Astrocyte (in vitro differentiated cells and primary cell): ENCODE measurements at regions not wholly inside any gene's neighbourhood (a gene's known extent, or its start where the extent isn't known, plus 50 kb on each side); places are given as distances from the start of the nearest gene placed in this dataset.

Experiments used
- DNase-seq: peaks from one replicate; pipeline ENCODE4 v3.0.0-alpha.2; 2010; ENCODE audit warnings: low read depth
- FAIRE-seq: peaks from 2 replicates; lab custom pipeline; 2011; peaks lifted over from hg19 to GRCh38; lab: Jason Lieb, UNC
- H2AFZ ChIP-seq: 2 replicates; pipeline ENCODE4 v1.6.0; 2012; ENCODE audit warnings: low read depth, low read length, inconsistent platforms
- H3K27ac ChIP-seq: 2 replicates; pipeline ENCODE4 v1.5.1; 2011; ENCODE audit warnings: low read depth, low read length, inconsistent platforms
- H3K27me3 ChIP-seq: 2 replicates; pipeline ENCODE4 v1.6.0; 2011; ENCODE audit warnings: low read length, inconsistent platforms; ENCODE audit not compliant: insufficient read depth
- H3K36me3 ChIP-seq: 2 replicates; pipeline ENCODE4 v1.5.1; 2011; ENCODE audit warnings: low read length, inconsistent platforms; ENCODE audit not compliant: insufficient read depth
- H3K4me1 ChIP-seq: 2 replicates; pipeline ENCODE4 v1.5.1; 2011; ENCODE audit warnings: low read length, inconsistent platforms; ENCODE audit not compliant: insufficient read depth
- H3K4me2 ChIP-seq: 2 replicates; pipeline ENCODE4 v1.6.0; 2012; ENCODE audit warnings: low read length, inconsistent platforms
- H3K4me3 ChIP-seq: 2 replicates; pipeline ENCODE4 v1.5.1; 2011; ENCODE audit warnings: low read depth, mild to moderate bottlenecking, low read length, inconsistent platforms; ENCODE audit not compliant: insufficient read depth
- H3K79me2 ChIP-seq: 2 replicates; pipeline ENCODE4 v1.6.0; 2012; ENCODE audit warnings: mild to moderate bottlenecking, low read length, inconsistent platforms; ENCODE audit not compliant: insufficient read depth
- H3K9ac ChIP-seq: 2 replicates; pipeline ENCODE4 v1.6.0; 2012; ENCODE audit warnings: mild to moderate bottlenecking, low read length, inconsistent platforms
- H3K9me3 ChIP-seq: 2 replicates; pipeline ENCODE4 v1.5.1; 2012; ENCODE audit warnings: low read depth, mild to moderate bottlenecking, low read length, inconsistent platforms; ENCODE audit not compliant: insufficient read depth
- H4K20me1 ChIP-seq: 2 replicates; pipeline ENCODE4 v1.6.0; 2012; ENCODE audit warnings: low read length, inconsistent platforms; ENCODE audit not compliant: insufficient read depth
- H3K27ac Mint-ChIP-seq: one replicate; pipeline ENCODE4 v1.8.0; 2021; ENCODE audit warnings: mild to moderate bottlenecking, mixed read lengths; ENCODE audit not compliant: unreplicated experiment
- H3K27me3 Mint-ChIP-seq: one replicate; pipeline ENCODE4 v1.8.0; 2021; ENCODE audit warnings: low read depth, mixed read lengths; ENCODE audit not compliant: unreplicated experiment
- H3K36me3 Mint-ChIP-seq: one replicate; pipeline ENCODE4 v1.8.0; 2021; ENCODE audit warnings: low read depth, mixed read lengths; ENCODE audit not compliant: unreplicated experiment
- H3K4me1 Mint-ChIP-seq: one replicate; pipeline ENCODE4 v1.8.0; 2021; ENCODE audit warnings: low read depth, mixed read lengths; ENCODE audit not compliant: unreplicated experiment
- H3K4me3 Mint-ChIP-seq: one replicate; pipeline ENCODE4 v1.8.0; 2021; ENCODE audit warnings: mild to moderate bottlenecking, moderate library complexity, mixed read lengths; ENCODE audit not compliant: unreplicated experiment
- H3K9me3 Mint-ChIP-seq: one replicate; pipeline ENCODE4 v1.8.0; 2021; ENCODE audit warnings: mild to moderate bottlenecking, mixed read lengths; ENCODE audit not compliant: unreplicated experiment
- CTCF ChIP-seq: IDR thresholded peaks from 2 replicates; pipeline ENCODE4 v1.5.1; 2011; ENCODE audit warnings: low read depth, mild to moderate bottlenecking, inconsistent platforms, low read length, moderate library complexity; ENCODE audit not compliant: insufficient read depth
- EZH2 ChIP-seq: IDR thresholded peaks from 2 replicates; pipeline ENCODE4 v1.6.1; 2012; ENCODE audit warnings: mild to moderate bottlenecking, low read length, inconsistent platforms; ENCODE audit not compliant: insufficient read depth

DNA sequence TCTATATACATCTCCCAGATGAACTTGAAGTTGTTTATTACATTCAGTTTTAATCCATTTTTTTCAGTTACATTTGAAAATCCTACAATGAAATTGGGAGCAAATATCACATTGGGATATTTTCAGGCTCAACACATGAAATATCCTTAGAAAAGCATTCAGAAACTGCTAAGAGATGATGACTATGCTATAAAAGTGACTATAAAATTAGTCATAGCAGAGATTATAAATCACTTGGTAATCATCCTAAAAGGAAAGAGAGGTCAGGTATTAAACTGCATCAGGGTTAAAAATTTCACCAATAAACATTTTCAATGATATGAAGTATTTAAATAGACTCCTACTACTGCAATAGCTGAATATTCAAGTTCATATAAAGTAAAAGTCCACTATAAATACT, 987.7 kb downstream of the GRIK2 start:
- Mint-ChIP-seq H3K27me3 (no peaks in the 10 kb centered on the region), H3K4me1 (peaks cover 4% of the 10 kb centered on the region)

DNA sequence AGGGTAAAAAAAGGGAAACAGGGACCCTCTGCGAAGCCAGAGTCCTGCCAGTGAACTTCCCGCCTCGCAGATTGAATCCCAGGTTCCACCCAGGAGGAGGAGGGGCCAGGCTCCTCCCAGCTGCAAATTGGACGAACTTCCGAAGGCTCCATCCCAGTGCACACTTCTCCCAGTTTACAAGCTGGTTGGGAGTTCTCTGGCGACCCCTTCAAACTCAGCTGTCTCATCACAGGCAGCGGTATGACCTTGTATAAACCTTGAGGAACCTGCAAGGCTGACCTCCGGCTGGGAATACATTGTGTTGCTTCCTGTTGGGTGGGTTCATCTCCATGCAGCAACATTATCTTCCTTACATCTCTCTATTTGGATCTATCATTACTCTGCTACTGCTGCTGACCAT, 962.7 kb downstream of the GRIK2 start:
- H3K9ac ChIP-seq: no peak overlapping the region
- no peaks in the 10 kb centered on the region for H3K36me3 Mint-ChIP-seq
- FAIRE-seq (no peak), DNase-seq (no peak)
- no peak overlapping the region for H3K27ac ChIP-seq
- no peaks in the 10 kb centered on the region for H3K27me3 ChIP-seq
- H3K9me3 Mint-ChIP-seq: no peaks in the 10 kb centered on the region
- TF ChIP-seq EZH2 (no peak), CTCF (no peak)
- no peak overlapping the region for H3K4me2 ChIP-seq
- no peaks in the 10 kb centered on the region for H3K36me3 ChIP-seq
- H3K4me3 Mint-ChIP-seq: no peak overlapping the region
- H3K4me1 Mint-ChIP-seq: no peaks in the 10 kb centered on the region
- H3K4me1 ChIP-seq: no peaks in the 10 kb centered on the region
- no peaks in the 10 kb centered on the region for H4K20me1 ChIP-seq
- no peaks in the 10 kb centered on the region for H3K9me3 ChIP-seq
- H3K27ac Mint-ChIP-seq: no peak overlapping the region
- H3K27me3 Mint-ChIP-seq: no peaks in the 10 kb centered on the region
- no peak overlapping the region for H3K4me3 ChIP-seq
- H3K79me2 ChIP-seq: no peaks in the 10 kb centered on the region
- H2AFZ ChIP-seq: no peak overlapping the region

More for the DNA sequence above, 987.7 kb downstream of the GRIK2 start:
- no peak for TF ChIP-seq CTCF
- no peak for TF ChIP-seq EZH2
- no peaks in the 10 kb centered on the region for H3K9me3 ChIP-seq
- peaks cover 2% of the 10 kb centered on the region for H3K9me3 Mint-ChIP-seq
- no peak overlapping the region for H3K27ac ChIP-seq
- no peaks in the 10 kb centered on the region for H3K79me2 ChIP-seq
- no peak overlapping the region for H3K4me2 ChIP-seq
- H3K4me1 ChIP-seq: no peaks in the 10 kb centered on the region
- H3K9ac ChIP-seq: no peak overlapping the region
- no peak overlapping the region for H3K4me3 Mint-ChIP-seq
- H3K36me3 ChIP-seq: no peaks in the 10 kb centered on the region
- H4K20me1 ChIP-seq: no peaks in the 10 kb centered on the region
- no peak overlapping the region for H3K4me3 ChIP-seq
- no peak overlapping the region for H2AFZ ChIP-seq
- DNase-seq: no peak
- no peaks in the 10 kb centered on the region for H3K27me3 ChIP-seq
- FAIRE-seq: no peak
- no peak overlapping the region for H3K27ac Mint-ChIP-seq
- no peaks in the 10 kb centered on the region for H3K36me3 Mint-ChIP-seq

- Histone ChIP-seq H3K27me3 (no peaks in the 10 kb centered on the region), H3K27ac (no peak overlapping the region), H3K4me3 (no peak overlapping the region), H3K36me3 (no peaks in the 10 kb centered on the region), H3K4me1 (no peaks in the 10 kb centered on the region), H3K9ac (no peak overlapping the region), H2AFZ (no peak overlapping the region), H3K4me2 (no peak overlapping the region), H3K9me3 (no peaks in the 10 kb centered on the region), H3K79me2 (no peaks in the 10 kb centered on the region), H4K20me1 (no peaks in the 10 kb centered on the region)
- H3K27me3 Mint-ChIP-seq: no peaks in the 10 kb centered on the region
- no peak overlapping the region for H3K27ac Mint-ChIP-seq
- no peak for TF ChIP-seq CTCF
- no peaks in the 10 kb centered on the region for H3K9me3 Mint-ChIP-seq
- DNase-seq (no peak), FAIRE-seq (no peak)
- H3K36me3 Mint-ChIP-seq: no peaks in the 10 kb centered on the region
- H3K4me1 Mint-ChIP-seq: no peaks in the 10 kb centered on the region
- no peak overlapping the region for H3K4me3 Mint-ChIP-seq
Measured at GRCh38 chr6:102355578-102355977, 962.1 kb downstream of the GRIK2 start.
